IMR-90 (cell line): ENCODE measurements at regions not wholly inside any gene's neighbourhood (a gene's known extent, or its start where the extent isn't known, plus 50 kb on each side); places are given as distances from the start of the nearest gene placed in this dataset.

ENCODE experiments used
- ATAC-seq: fragments of 200-7000 bp; cut with Tn5 transposase; 2 replicates; pipeline ENCODE4 v1.9.1; 2020; ENCODE audit warnings: low read depth, mild to moderate bottlenecking, moderate library complexity
- BruUV-seq: library from RNA; stranded (reverse); fragments of 400-500 nt; replicated peaks from 2 replicates; lab custom pipeline; 2021; lab: Mats Ljungman, UMichigan
- CTCF ChIA-PET: fragments of 300-600 bp; formaldehyde crosslinking; extraction: SDS; loops from one replicate; lab custom pipeline; 2021; ENCODE audit warnings: antibody characterized with exemption; lab: Yijun Ruan, JAX
- POLR2A ChIA-PET: fragments of 300-600 bp; sonication (Branson Sonifier 250); formaldehyde crosslinking; loops from one replicate; lab custom pipeline; 2022; ENCODE audit warnings: antibody characterized with exemption; ENCODE audit not compliant: unreplicated experiment; lab: Charles Lee
- DNase-seq: peaks from one replicate; pipeline ENCODE4 v3.0.0; 2013
- H2AFZ ChIP-seq: replicated peaks from 2 replicates; pipeline ENCODE3; 2013; ENCODE audit warnings: low read length, mild to moderate bottlenecking; ENCODE audit not compliant: poor library complexity
- H2AK5ac ChIP-seq: 2 replicates; pipeline ENCODE4 v1.6.1; 2013; ENCODE audit warnings: low read depth, low read length, inconsistent platforms
- H2AK9ac ChIP-seq: replicated peaks from 2 replicates; pipeline ENCODE3; 2013; ENCODE audit warnings: mild to moderate bottlenecking, low read depth, low read length, moderate library complexity; ENCODE audit not compliant: poor library complexity
- H2BK120ac ChIP-seq: 2 replicates; pipeline ENCODE4 v1.6.1; 2013; ENCODE audit warnings: low read depth, low read length, inconsistent platforms
- H2BK15ac ChIP-seq: 3 replicates; pipeline ENCODE4 v1.6.1; 2013; ENCODE audit warnings: low read depth, low read length, inconsistent platforms
- H2BK20ac ChIP-seq: 2 replicates; pipeline ENCODE4 v1.6.1; 2013; ENCODE audit warnings: low read depth, mild to moderate bottlenecking, inconsistent platforms, low read length, moderate library complexity
- H2BK5ac ChIP-seq: 2 replicates; pipeline ENCODE4 v1.6.1; 2013; ENCODE audit warnings: mild to moderate bottlenecking, low read depth, low read length, inconsistent platforms; ENCODE audit not compliant: poor library complexity, severe bottlenecking
- H3K14ac ChIP-seq: replicated peaks from 2 replicates; pipeline ENCODE4 v1.6.1; 2013; ENCODE audit warnings: low read depth, low read length, inconsistent platforms
- H3K18ac ChIP-seq: 2 replicates; pipeline ENCODE4 v1.6.1; 2013; ENCODE audit warnings: low read depth, low read length, control low read depth
- H3K23ac ChIP-seq: 2 replicates; pipeline ENCODE4 v1.6.1; 2013; ENCODE audit warnings: low read depth, low read length, inconsistent platforms
- H3K27ac ChIP-seq: 2 replicates; pipeline ENCODE4 v1.5.1; 2013; ENCODE audit warnings: mild to moderate bottlenecking, control low read depth, low read length; ENCODE audit not compliant: insufficient read depth
- H3K27me3 ChIP-seq: 2 replicates; pipeline ENCODE4 v1.6.1; 2013; ENCODE audit warnings: low read length; ENCODE audit not compliant: control insufficient read depth, insufficient read depth
- H3K36me3 ChIP-seq: 2 replicates; pipeline ENCODE4 v1.6.1; 2013; ENCODE audit warnings: low read length, mixed read lengths; ENCODE audit not compliant: control insufficient read depth, insufficient read depth
- H3K4ac ChIP-seq: 2 replicates; pipeline ENCODE4 v1.6.1; 2013; ENCODE audit warnings: low read depth, low read length, inconsistent platforms
- H3K4me1 ChIP-seq: 2 replicates; pipeline ENCODE4 v1.6.1; 2013; ENCODE audit warnings: low read length, mixed read lengths; ENCODE audit not compliant: control insufficient read depth, insufficient read depth
- H3K4me2 ChIP-seq: 2 replicates; pipeline ENCODE4 v1.6.1; 2013; ENCODE audit warnings: low read depth, mild to moderate bottlenecking, control low read depth, low read length, moderate library complexity
- H3K4me3 ChIP-seq: 2 replicates; pipeline ENCODE4 v1.5.1; 2013; ENCODE audit warnings: low read depth, mild to moderate bottlenecking, control low read depth, low read length, moderate library complexity; ENCODE audit not compliant: insufficient read depth
- H3K56ac ChIP-seq: 2 replicates; pipeline ENCODE4 v1.6.1; 2013; ENCODE audit warnings: low read length, inconsistent platforms; ENCODE audit not compliant: insufficient read depth; ENCODE audit errors: extremely low read depth
- H3K79me1 ChIP-seq, 2 experiments: 2 replicates each; pipeline ENCODE4 v1.6.1; 2013; ENCODE audit warnings: low read length in 2 of 2, inconsistent platforms in 1 of 2, low read depth in 1 of 2
- H3K9ac ChIP-seq: 2 replicates; pipeline ENCODE4 v1.6.1; 2013; ENCODE audit warnings: low read depth, low read length, control low read depth
- H3K9me1 ChIP-seq: 2 replicates; pipeline ENCODE4 v1.6.1; 2013; ENCODE audit warnings: low read length, inconsistent platforms; ENCODE audit not compliant: insufficient read depth
- H3K9me3 ChIP-seq: 2 replicates; pipeline ENCODE4 v1.6.1; 2013; ENCODE audit warnings: low read length; ENCODE audit not compliant: control insufficient read depth, insufficient read depth
- H4K20me1 ChIP-seq: 2 replicates; pipeline ENCODE4 v1.6.1; 2013; ENCODE audit warnings: low read length, inconsistent platforms; ENCODE audit not compliant: insufficient read depth
- H4K5ac ChIP-seq: 2 replicates; pipeline ENCODE4 v1.6.1; 2013; ENCODE audit warnings: mild to moderate bottlenecking, low read depth, low read length, control low read depth
- H4K8ac ChIP-seq, 2 experiments: 2 replicates each; pipeline ENCODE4 v1.6.1; 2013; ENCODE audit warnings: low read depth in 2 of 2, low read length in 2 of 2, control low read depth in 1 of 2, inconsistent platforms in 1 of 2
- H4K91ac ChIP-seq: 2 replicates; pipeline ENCODE4 v1.6.1; 2013; ENCODE audit warnings: low read depth, low read length, inconsistent platforms; ENCODE audit not compliant: insufficient read depth
- BHLHE40 ChIP-seq: fragments of 150-350 bp; IDR thresholded peaks from 2 replicates; pipeline ENCODE4 v1.6.1; 2016; ENCODE audit warnings: mild to moderate bottlenecking, low read depth, low read length
- ELK1 ChIP-seq: fragments of 150-350 bp; IDR thresholded peaks from 2 replicates; pipeline ENCODE4 v1.6.1; 2016; ENCODE audit warnings: low read depth, mild to moderate bottlenecking, low read length, moderate library complexity, borderline replicate concordance
- FOS ChIP-seq: fragments of 150-350 bp; IDR thresholded peaks from 2 replicates; pipeline ENCODE4 v1.6.1; 2016; ENCODE audit warnings: low read depth, low read length
- MAFK ChIP-seq: IDR thresholded peaks from 2 replicates; pipeline ENCODE4 v1.6.1; 2012; ENCODE audit warnings: low read depth, low read length, improper control_type of control experiment
- POLR2A ChIP-seq: IDR thresholded peaks from 2 replicates; pipeline ENCODE4 v1.6.1; 2012; ENCODE audit warnings: mild to moderate bottlenecking, low read depth, low read length
- RAD21 ChIP-seq: IDR thresholded peaks from 2 replicates; pipeline ENCODE4 v1.6.1; 2012; ENCODE audit warnings: low read length, improper control_type of control experiment
- RFX5 ChIP-seq: IDR thresholded peaks from 2 replicates; pipeline ENCODE4 v1.8.0; 2012; ENCODE audit warnings: low read depth, mild to moderate bottlenecking, low read length, moderate library complexity
- WGBS, 2 experiments: methylation state at CpG; one replicate each; pipeline versions ENCODE4 v1.1.5 to v1.1.7; 2013; ENCODE audit warnings: missing lambda C conversion rate in 2 of 2; ENCODE audit not compliant: insufficient read length in 1 of 2; ENCODE audit errors: extremely low coverage in 2 of 2; 5-methylcytosine and 5-hydroxymethylcytosine counted together
- dilution Hi-C: fragments of 300-500 bp; cut with HindIII; formaldehyde crosslinking; loops from one replicate; pipeline ENCODE4 v1.14.3; 2018; ENCODE audit warnings: low sequenced_read_pairs; ENCODE audit not compliant: unreplicated experiment
- in situ Hi-C: fragments of 300-500 bp; cut with MboI; formaldehyde crosslinking; loops from 3 replicates; pipeline ENCODE4 v1.14.3; 2019; ENCODE audit warnings: low sequenced_read_pairs, inconsistent platforms, mixed read lengths
- intact Hi-C: fragments of 100-400 bp; cut with micrococcal nuclease; formaldehyde crosslinking; loops from 2 replicates; pipeline ENCODE4 v1.10.0; 2022

GRCh38 chr3:76866729-76867408 lies 173.0 kb upstream of the ROBO2 start:
- no peaks in the 10 kb centered on the region for H3K79me1 ChIP-seq
- no peak overlapping the region for H4K5ac ChIP-seq
- TF ChIP-seq MAFK: no peak
- TF ChIP-seq ELK1: no peak
- no peak for TF ChIP-seq RFX5
- TF ChIP-seq FOS: no peak
- no peak for TF ChIP-seq POLR2A
- no peak for TF ChIP-seq BHLHE40
- no peak for TF ChIP-seq RAD21
- no peak overlapping the region for H4K91ac ChIP-seq
- no peak overlapping the region for H3K4ac ChIP-seq
- H3K4me3 ChIP-seq: no peak overlapping the region
- H2AFZ ChIP-seq: no peak overlapping the region
- CTCF ChIA-PET: no interaction called here
- H3K9me3 ChIP-seq: no peaks in the 10 kb centered on the region
- dilution Hi-C loops (no loop called here), in situ Hi-C loops (no loop called here), intact Hi-C loops (no loop called here)
- H3K14ac ChIP-seq: no peak overlapping the region
- no peaks in the 10 kb centered on the region for H3K9me1 ChIP-seq
- H3K23ac ChIP-seq: no peak overlapping the region
- no peaks in the 10 kb centered on the region for H4K20me1 ChIP-seq
- H3K4me2 ChIP-seq: no peak overlapping the region
- H4K8ac ChIP-seq: no peak overlapping the region
- no peak overlapping the region for H3K18ac ChIP-seq
- BruUV-seq: no TSS peak
- H3K36me3 ChIP-seq: no peaks in the 10 kb centered on the region
- no peak overlapping the region for H3K9ac ChIP-seq
- no peak overlapping the region for H2AK9ac ChIP-seq
- no peak overlapping the region for H2BK120ac ChIP-seq
- H3K27me3 ChIP-seq: no peaks in the 10 kb centered on the region
- no peak overlapping the region for H3K27ac ChIP-seq
- POLR2A ChIA-PET: no interaction called here
- DNase-seq: no peak
- no CpG with 5 or more reads among the region's 5 CpGs for WGBS, 2 experiments
- H2AK5ac ChIP-seq: no peak overlapping the region
- H3K4me1 ChIP-seq: no peaks in the 10 kb centered on the region
- no peak overlapping the region for H3K56ac ChIP-seq
- H2BK5ac ChIP-seq: no peak overlapping the region
- H2BK15ac ChIP-seq: no peak overlapping the region
- ATAC-seq: no peak
- no peak overlapping the region for H2BK20ac ChIP-seq
